H1 (cell line): ENCODE measurements at regions not wholly inside any gene's neighbourhood (a gene's known extent, or its start where the extent isn't known, plus 50 kb on each side); places are given as distances from the start of the nearest gene placed in this dataset.

Source experiments
- CTCF ChIA-PET: fragments of 300-600 bp; sonication (Branson Sonifier 250); formaldehyde crosslinking; loops from one replicate; lab custom pipeline; 2021; ENCODE audit not compliant: partially characterized antibody; lab: Charles Lee
- POLR2A ChIA-PET: fragments of 300-600 bp; sonication (Branson Sonifier 250); formaldehyde crosslinking; loops from one replicate; lab custom pipeline; 2021; ENCODE audit warnings: inconsistent platforms; ENCODE audit not compliant: partially characterized antibody; lab: Charles Lee
- DNase-seq, 2 experiments: peaks; one replicate each; pipeline versions ENCODE4 v3.0.0 to v3.0.0-alpha.2; 2010 to 2022; ENCODE audit warnings: low spot score in 2 of 2, low read depth in 1 of 2, mixed read lengths in 1 of 2
- FAIRE-seq: peaks from 2 replicates; lab custom pipeline; 2011; peaks lifted over from hg19 to GRCh38; lab: Jason Lieb, UNC
- H2AFZ ChIP-seq: 2 replicates; pipeline ENCODE4 v1.8.1; 2012; ENCODE audit warnings: low read length, inconsistent platforms
- H2AK5ac ChIP-seq: 2 replicates; pipeline ENCODE4 v1.6.1; 2013; ENCODE audit warnings: low read depth, low read length
- H2BK120ac ChIP-seq: replicated peaks from 2 replicates; pipeline ENCODE3; 2013; ENCODE audit warnings: low read depth, low read length, inconsistent platforms
- H2BK12ac ChIP-seq: 2 replicates; pipeline ENCODE4 v1.6.1; 2013; ENCODE audit warnings: low read depth, low read length
- H2BK15ac ChIP-seq: 2 replicates; pipeline ENCODE4 v1.6.1; 2013; ENCODE audit warnings: low read length
- H2BK20ac ChIP-seq: 2 replicates; pipeline ENCODE4 v1.6.1; 2013; ENCODE audit warnings: low read length
- H2BK5ac ChIP-seq: 2 replicates; pipeline ENCODE4 v1.6.1; 2013; ENCODE audit warnings: low read depth, low read length
- H3K14ac ChIP-seq: 2 replicates; pipeline ENCODE4 v1.6.1; 2013; ENCODE audit warnings: inconsistent platforms; ENCODE audit not compliant: insufficient read length
- H3K18ac ChIP-seq: 2 replicates; pipeline ENCODE4 v1.6.1; 2013; ENCODE audit warnings: low read length; ENCODE audit errors: extremely low read depth
- H3K23ac ChIP-seq: 2 replicates; pipeline ENCODE4 v1.6.1; 2013; ENCODE audit warnings: inconsistent platforms; ENCODE audit not compliant: insufficient read length
- H3K23me2 ChIP-seq: 2 replicates; pipeline ENCODE4 v1.6.1; 2013; ENCODE audit warnings: low read depth, low read length
- H3K27ac ChIP-seq: 2 replicates; pipeline ENCODE4 v1.6.1; 2011; ENCODE audit warnings: low read depth, low read length, inconsistent platforms
- H3K27me3 ChIP-seq, 4 experiments: replicated peaks in 1 of 4; 1 replicate in 1 of 4; 2 replicates in 3 of 4; pipeline versions ENCODE4 v1.6.1 to v1.8.1; 2011 to 2013; ENCODE audit warnings: low read length in 3 of 4, mild to moderate bottlenecking in 3 of 4, inconsistent platforms in 2 of 4, mixed read lengths in 2 of 4, moderate library complexity in 1 of 4; ENCODE audit not compliant: control insufficient read depth in 3 of 4, insufficient read depth in 3 of 4; ENCODE audit errors: extremely low read depth in 1 of 4
- H3K36me3 ChIP-seq, 4 experiments: 2 replicates each; pipeline versions ENCODE4 v1.6.1 to v1.8.1; 2011 to 2013; ENCODE audit warnings: mild to moderate bottlenecking in 4 of 4, low read length in 3 of 4, moderate library complexity in 2 of 4, control low read depth in 1 of 4, inconsistent platforms in 1 of 4; ENCODE audit not compliant: insufficient read depth in 4 of 4, control insufficient read depth in 2 of 4
- H3K4ac ChIP-seq: replicated peaks from 2 replicates; pipeline ENCODE3; 2013; ENCODE audit warnings: low read length, low read depth, mixed read lengths, inconsistent platforms; ENCODE audit not compliant: insufficient read length
- H3K4me1 ChIP-seq, 4 experiments: replicated peaks in 1 of 4; 1 replicate in 1 of 4; 2 replicates in 3 of 4; pipeline versions ENCODE4 v1.6.1 to v1.8.1; 2011 to 2013; ENCODE audit warnings: low read length in 3 of 4, inconsistent platforms in 2 of 4, mixed read lengths in 1 of 4; ENCODE audit not compliant: insufficient read depth in 4 of 4, control insufficient read depth in 3 of 4
- H3K4me2 ChIP-seq, 2 experiments: 2 replicates each; pipeline versions ENCODE4 v1.6.1 to v1.8.1; 2011 to 2013; ENCODE audit warnings: low read depth in 2 of 2, low read length in 2 of 2, control low read depth in 1 of 2, inconsistent platforms in 1 of 2, mild to moderate bottlenecking in 1 of 2; ENCODE audit not compliant: insufficient read depth in 1 of 2
- H3K4me3 ChIP-seq, 4 experiments: fragments of 200-600, 300-600 bp in 1 of 4; sonication (generic), shearing (Covaris generic), sonication (Bioruptor Twin) in 1 of 4; 2 replicates each; pipeline versions ENCODE4 v1.5.1 to v1.8.1; 2011 to 2016; ENCODE audit warnings: low read length in 4 of 4, low read depth in 3 of 4, control low read depth in 2 of 4, inconsistent platforms in 2 of 4, mild to moderate bottlenecking in 2 of 4, mixed read lengths in 1 of 4, moderate library complexity in 1 of 4; ENCODE audit not compliant: insufficient read depth in 2 of 4; ENCODE audit errors: extremely low read depth in 1 of 4
- H3K56ac ChIP-seq: replicated peaks from 2 replicates; pipeline ENCODE3; 2013; ENCODE audit warnings: low read depth, mild to moderate bottlenecking, mixed read lengths, low read length, inconsistent platforms; ENCODE audit not compliant: insufficient read length
- H3K79me1 ChIP-seq: 2 replicates; pipeline ENCODE4 v1.6.1; 2013; ENCODE audit warnings: low read depth, low read length, control low read depth
- H3K79me2 ChIP-seq, 2 experiments: 2 replicates each; pipeline versions ENCODE4 v1.6.1 to v1.8.1; 2012 to 2013; ENCODE audit warnings: low read length in 2 of 2, mild to moderate bottlenecking in 2 of 2, inconsistent platforms in 1 of 2; ENCODE audit not compliant: insufficient read depth in 2 of 2, control insufficient read depth in 1 of 2
- H3K9ac ChIP-seq, 4 experiments: replicated peaks in 1 of 4; 1 replicate in 1 of 4; 2 replicates in 3 of 4; pipeline versions ENCODE4 v1.6.1 to v1.8.1; 2011 to 2013; ENCODE audit warnings: low read depth in 3 of 4, low read length in 3 of 4, control low read depth in 2 of 4, mild to moderate bottlenecking in 2 of 4, moderate library complexity in 2 of 4, inconsistent platforms in 1 of 4; ENCODE audit errors: extremely low read depth in 1 of 4
- H3K9me3 ChIP-seq, 2 experiments: 2 replicates each; pipeline versions ENCODE4 v1.6.1 to v1.8.1; 2012 to 2013; ENCODE audit warnings: mild to moderate bottlenecking in 2 of 2, moderate library complexity in 2 of 2, control low read depth in 1 of 2, inconsistent platforms in 1 of 2, low read depth in 1 of 2, low read length in 1 of 2, mixed read lengths in 1 of 2; ENCODE audit not compliant: insufficient read depth in 2 of 2
- H4K20me1 ChIP-seq, 2 experiments: replicated peaks in 1 of 2; 2 replicates each; pipeline versions ENCODE3 to v1.8.1; 2011 to 2013; ENCODE audit warnings: inconsistent platforms in 2 of 2, low read length in 2 of 2, mild to moderate bottlenecking in 1 of 2; ENCODE audit not compliant: insufficient read depth in 2 of 2, control insufficient read depth in 1 of 2
- H4K5ac ChIP-seq: 2 replicates; pipeline ENCODE4 v1.6.1; 2013; ENCODE audit warnings: low read length, low read depth, mixed read lengths, inconsistent platforms; ENCODE audit not compliant: insufficient read length
- H4K8ac ChIP-seq: 2 replicates; pipeline ENCODE4 v1.8.0; 2013; ENCODE audit warnings: mild to moderate bottlenecking, moderate library complexity, low read length, inconsistent platforms; ENCODE audit not compliant: insufficient read depth; ENCODE audit errors: extremely low read depth
- H4K91ac ChIP-seq: replicated peaks from 2 replicates; pipeline ENCODE3; 2013; ENCODE audit warnings: low read length, mixed read lengths, inconsistent platforms; ENCODE audit not compliant: insufficient read length
- CBX5 ChIP-seq: fragments of 300-800, 300-1000 bp; sonication (generic); IDR thresholded peaks from 2 replicates; pipeline ENCODE4 v1.7.1; 2016; ENCODE audit warnings: antibody characterized with exemption, low read length, low read depth
- CBX8 ChIP-seq: fragments of 300-800, 300-1000 bp; sonication (generic); IDR thresholded peaks from 2 replicates; pipeline ENCODE4 v1.7.1; 2016; ENCODE audit warnings: low read depth, low read length, borderline replicate concordance
- CHD2 ChIP-seq: IDR thresholded peaks from 2 replicates; pipeline ENCODE4 v1.6.1; 2012; ENCODE audit warnings: low read length, improper control_type of control experiment
- CTCF ChIP-seq, 3 experiments: IDR thresholded peaks; 1 replicate in 2 of 3; 2 replicates in 1 of 3; pipeline versions ENCODE4 v1.5.1 to v1.6.1; 2011; ENCODE audit warnings: low read length in 3 of 3, mild to moderate bottlenecking in 3 of 3, inconsistent platforms in 2 of 3, low read depth in 1 of 3, moderate library complexity in 1 of 3; ENCODE audit not compliant: insufficient read depth in 1 of 3; ENCODE audit errors: control extremely low read depth in 1 of 3
- GABPA ChIP-seq: IDR thresholded peaks from 2 replicates; pipeline ENCODE4 v1.6.1; 2011; ENCODE audit warnings: mild to moderate bottlenecking, low read length, moderate library complexity, borderline replicate concordance; ENCODE audit not compliant: insufficient read depth
- POLR2A ChIP-seq, 2 experiments: IDR thresholded peaks; 1 replicate in 1 of 2; 2 replicates in 1 of 2; pipeline ENCODE4 v1.6.1; 2011; ENCODE audit warnings: low read depth in 2 of 2, low read length in 2 of 2, mild to moderate bottlenecking in 2 of 2; ENCODE audit errors: control extremely low read depth in 1 of 2
- SIRT6 ChIP-seq: IDR thresholded peaks from one replicate; pipeline ENCODE4 v1.7.1; 2012; ENCODE audit warnings: low read length, inconsistent platforms
- SIX5 ChIP-seq: IDR thresholded peaks from 2 replicates; pipeline ENCODE4 v1.6.1; 2011; ENCODE audit warnings: mild to moderate bottlenecking, low read depth, low read length
- TAF7 ChIP-seq: optimal IDR thresholded peaks from 2 replicates; pipeline ENCODE3; 2011; ENCODE audit warnings: low read depth, mild to moderate bottlenecking, inconsistent platforms, low read length, moderate library complexity, borderline replicate concordance
- ZNF274 ChIP-seq: IDR thresholded peaks from 2 replicates; pipeline ENCODE4 v1.7.0; 2012; ENCODE audit warnings: low read length, borderline replicate concordance; ENCODE audit errors: extremely low read depth
- WGBS, 2 experiments: shearing (Covaris generic) in 1 of 2; methylation state at CpG; one replicate each; pipeline versions ENCODE4 v1.1.6 to v1.1.7; 2013 to 2015; ENCODE audit warnings: low lambda C conversion rate in 2 of 2, mixed read lengths in 2 of 2, inconsistent platforms in 1 of 2, low coverage in 1 of 2, missing lambda C conversion rate in 1 of 2; ENCODE audit not compliant: insufficient replicate concordance in 2 of 2, insufficient coverage in 1 of 2, insufficient read length in 1 of 2; ENCODE audit errors: extremely low coverage in 1 of 2, missing lambda C conversion rate in 1 of 2; 5-methylcytosine and 5-hydroxymethylcytosine counted together
- TF ChIP-seq, protein P1 (sequence below): IDR thresholded peaks from 2 replicates; pipeline ENCODE4 v1.6.1; 2012; ENCODE audit warnings: low read length, inconsistent platforms

DNA sequence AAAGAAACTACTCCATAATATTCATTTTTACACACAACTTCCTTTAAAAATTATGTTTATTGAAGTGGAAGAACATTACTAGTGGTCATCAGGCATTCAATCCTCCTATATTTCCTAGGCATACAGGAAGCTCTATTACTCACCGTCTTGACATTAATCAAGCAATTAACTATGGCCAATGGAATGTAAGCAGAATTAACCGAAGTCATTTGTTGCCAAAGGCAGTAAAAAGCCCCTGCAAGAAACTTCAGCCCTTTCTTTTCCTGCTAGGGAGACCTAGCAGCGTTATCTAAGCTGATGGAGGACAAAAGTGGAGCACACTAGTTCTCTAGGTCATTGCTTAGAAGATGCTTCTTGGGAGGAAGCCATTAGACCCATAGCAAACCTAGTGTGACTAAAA lies 399.6 kb downstream of the KCNH5 start:
- Histone ChIP-seq H4K91ac (no peak overlapping the region), H3K23me2 (no peaks in the 10 kb centered on the region; the same call in 1 of the 2 replicates), H3K18ac (no peak overlapping the region), H3K4me2 (no peak overlapping the region), H3K4ac (no peak overlapping the region), H4K5ac (no peak overlapping the region), H2BK120ac (no peak overlapping the region), H3K4me3 (no peak overlapping the region), H3K9me3 (no peaks in the 10 kb centered on the region), H3K14ac (no peak overlapping the region), H2BK20ac (no peak overlapping the region), H4K8ac (no peak overlapping the region), H3K27ac (no peak overlapping the region), H2BK15ac (no peak overlapping the region), H4K20me1 (no peaks in the 10 kb centered on the region), H3K56ac (no peak overlapping the region), H2BK5ac (no peak overlapping the region), H3K4me1 (no peaks in the 10 kb centered on the region), H2BK12ac (no peak overlapping the region), H2AFZ (no peak overlapping the region), H3K27me3 (no peaks in the 10 kb centered on the region), H3K79me2 (no peaks in the 10 kb centered on the region), H3K23ac (no peak overlapping the region), H3K9ac (no peak overlapping the region), H3K36me3 (no peaks in the 10 kb centered on the region), H3K79me1 (no peaks in the 10 kb centered on the region), H2AK5ac (no peak overlapping the region)
- DNase-seq (no peak), FAIRE-seq (no peak)
- ChIA-PET POLR2A (no interaction called here), CTCF (no interaction called here)
- 95% methylated on average over 3 of the region's 3 CpGs; no CpG with 5 or more reads in 1 of the 2 experiments for WGBS, 2 experiments
- TF ChIP-seq GABPA (no peak), CHD2 (no peak), SIRT6 (no peak), CBX5 (no peak), CTCF (IDR thresholded peaks at IDR 0.05; ENCODE audit: control extremely low read depth in 1 of 3, insufficient read depth in 1 of 3, low read depth in 1 of 3, low read length in 3 of 3) (no peak), CBX8 (no peak), POLR2A (IDR thresholded peaks at IDR 0.05; ENCODE audit: control extremely low read depth in 1 of 2, low read depth in 2 of 2, low read length in 2 of 2) (no peak), ZNF274 (no peak), TAF7 (no peak), SIX5 (no peak)
- TF ChIP-seq, protein P1, sequence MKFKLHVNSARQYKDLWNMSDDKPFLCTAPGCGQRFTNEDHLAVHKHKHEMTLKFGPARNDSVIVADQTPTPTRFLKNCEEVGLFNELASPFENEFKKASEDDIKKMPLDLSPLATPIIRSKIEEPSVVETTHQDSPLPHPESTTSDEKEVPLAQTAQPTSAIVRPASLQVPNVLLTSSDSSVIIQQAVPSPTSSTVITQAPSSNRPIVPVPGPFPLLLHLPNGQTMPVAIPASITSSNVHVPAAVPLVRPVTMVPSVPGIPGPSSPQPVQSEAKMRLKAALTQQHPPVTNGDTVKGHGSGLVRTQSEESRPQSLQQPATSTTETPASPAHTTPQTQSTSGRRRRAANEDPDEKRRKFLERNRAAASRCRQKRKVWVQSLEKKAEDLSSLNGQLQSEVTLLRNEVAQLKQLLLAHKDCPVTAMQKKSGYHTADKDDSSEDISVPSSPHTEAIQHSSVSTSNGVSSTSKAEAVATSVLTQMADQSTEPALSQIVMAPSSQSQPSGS = no peak
